ENCODE measurements at regions not wholly inside any gene's neighbourhood (a gene's known extent, or its start where the extent isn't known, plus 50 kb on each side); places are given as distances from the start of the nearest gene placed in this dataset.

DNA sequence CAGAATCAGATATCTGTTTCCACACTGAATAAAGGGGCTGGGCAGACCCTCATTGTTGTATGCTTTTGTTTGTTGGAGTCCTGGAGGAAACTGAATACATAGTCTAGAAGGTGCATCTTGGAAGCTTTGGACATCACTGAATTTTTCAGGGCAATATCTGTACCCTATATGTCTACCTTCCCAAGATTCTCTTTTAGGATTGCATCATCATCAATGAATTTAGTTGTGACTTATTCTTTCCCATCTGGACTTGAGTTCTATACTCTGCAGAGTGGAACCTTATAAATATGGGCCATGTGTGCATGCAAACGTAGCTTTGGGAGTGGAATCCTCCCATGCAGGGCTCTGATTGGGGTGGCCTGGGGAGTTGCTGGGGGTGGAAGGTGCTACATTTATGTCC is 60.7 kb upstream of the PROKR2 start:
- Histone ChIP-seq H3K79me1 (ENCODE audit: insufficient read depth, low read depth, low read length, poor library complexity, severe bottlenecking) (no peaks in the 10 kb centered on the region), H2BK120ac (ENCODE audit: low read depth, low read length, poor library complexity, severe bottlenecking) (no peak overlapping the region), H3K9ac (ENCODE audit: extremely low read depth, insufficient read length, low read length) (no peak overlapping the region), H3K23ac (ENCODE audit: insufficient read length, low read depth, low read length) (no peak overlapping the region), H3K56ac (ENCODE audit: insufficient read length, low read depth, low read length) (no peak overlapping the region), H4K8ac (replicated peaks; ENCODE audit: insufficient read length, low read depth, low read length) (no peak overlapping the region), H4K91ac (ENCODE audit: insufficient read length, low read depth, low read length) (no peak overlapping the region), H2BK15ac (ENCODE audit: low read depth, low read length) (no peak overlapping the region), H2AK5ac (ENCODE audit: insufficient read length, low read length) (no peak overlapping the region), H3K27me3 (ENCODE audit: insufficient read depth, low read length) (no peaks in the 10 kb centered on the region), H3K4ac (ENCODE audit: low read depth, low read length) (no peak overlapping the region), H3K9me3 (ENCODE audit: control insufficient read depth, low read depth, low read length) (no peaks in the 10 kb centered on the region), H3T11ph (ENCODE audit: low read length) (no peak overlapping the region), H2BK20ac (ENCODE audit: low read depth, low read length, poor library complexity, severe bottlenecking) (no peak overlapping the region), H4K20me1 (ENCODE audit: control insufficient read depth, insufficient read depth, insufficient read length) (no peaks in the 10 kb centered on the region), H3K79me2 (ENCODE audit: insufficient read depth, low read length) (no peaks in the 10 kb centered on the region), H2BK12ac (ENCODE audit: insufficient read length, low read depth, low read length) (no peak overlapping the region), H3K4me1 (ENCODE audit: insufficient read depth, low read length) (no peaks in the 10 kb centered on the region), H3K27ac (ENCODE audit: insufficient read length, low read depth, low read length) (no peak overlapping the region), H3K23me2 (ENCODE audit: insufficient read length, low read depth, low read length, poor library complexity, severe bottlenecking) (no peaks in the 10 kb centered on the region), H2BK5ac (ENCODE audit: insufficient read length, low read length) (no peak overlapping the region), H2AFZ (ENCODE audit: low read length) (no peak overlapping the region), H3K4me2 (ENCODE audit: insufficient read depth, insufficient read length, low read length) (no peak overlapping the region), H3K14ac (ENCODE audit: insufficient read depth, low read length) (no peak overlapping the region), H4K5ac (ENCODE audit: insufficient read length, low read depth, low read length) (no peak overlapping the region), H3K18ac (ENCODE audit: insufficient read length, low read depth, low read length) (no peak overlapping the region)
- H3K27ac Mint-ChIP-seq = no peak overlapping the region
- TF ChIP-seq, protein P1, sequence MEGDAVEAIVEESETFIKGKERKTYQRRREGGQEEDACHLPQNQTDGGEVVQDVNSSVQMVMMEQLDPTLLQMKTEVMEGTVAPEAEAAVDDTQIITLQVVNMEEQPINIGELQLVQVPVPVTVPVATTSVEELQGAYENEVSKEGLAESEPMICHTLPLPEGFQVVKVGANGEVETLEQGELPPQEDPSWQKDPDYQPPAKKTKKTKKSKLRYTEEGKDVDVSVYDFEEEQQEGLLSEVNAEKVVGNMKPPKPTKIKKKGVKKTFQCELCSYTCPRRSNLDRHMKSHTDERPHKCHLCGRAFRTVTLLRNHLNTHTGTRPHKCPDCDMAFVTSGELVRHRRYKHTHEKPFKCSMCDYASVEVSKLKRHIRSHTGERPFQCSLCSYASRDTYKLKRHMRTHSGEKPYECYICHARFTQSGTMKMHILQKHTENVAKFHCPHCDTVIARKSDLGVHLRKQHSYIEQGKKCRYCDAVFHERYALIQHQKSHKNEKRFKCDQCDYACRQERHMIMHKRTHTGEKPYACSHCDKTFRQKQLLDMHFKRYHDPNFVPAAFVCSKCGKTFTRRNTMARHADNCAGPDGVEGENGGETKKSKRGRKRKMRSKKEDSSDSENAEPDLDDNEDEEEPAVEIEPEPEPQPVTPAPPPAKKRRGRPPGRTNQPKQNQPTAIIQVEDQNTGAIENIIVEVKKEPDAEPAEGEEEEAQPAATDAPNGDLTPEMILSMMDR (conservative IDR thresholded peaks at IDR 0.05) = no peak
- H3K36me3 Mint-ChIP-seq (ENCODE audit: insufficient read depth in 1 of 3, low read depth in 3 of 3) = no peaks in the 10 kb centered on the region
- H3K4me3 Mint-ChIP-seq = no peak overlapping the region
- H3K9me3 Mint-ChIP-seq = peaks cover 0 to 2% of the 10 kb centered on the region in 2 experiments; a peak in 2 of 5 replicates
- WGBS (ENCODE audit: extremely low coverage, insufficient read length, low lambda C conversion rate) = no CpG with 5 or more reads among the region's 1 CpG
- DNase-seq = no peak
- H3K27me3 Mint-ChIP-seq (ENCODE audit: low read depth) = peaks cover 1% of the 10 kb centered on the region; the same call in 1 of the 2 replicates
- peaks cover 2 to 6% of the 10 kb centered on the region in 2 experiments; a peak in 2 of 4 replicates for H3K4me1 Mint-ChIP-seq

All from H9 (cell line).